Bronchial epithelial cell (primary cell): ENCODE measurements at regions not wholly inside any gene's neighbourhood (a gene's known extent, or its start where the extent isn't known, plus 50 kb on each side); places are given as distances from the start of the nearest gene placed in this dataset.

Source experiments
- DNase-seq: peaks from one replicate; pipeline ENCODE4 v3.0.0-alpha.2; 2010; ENCODE audit warnings: low read depth
- FAIRE-seq: peaks from 2 replicates; lab custom pipeline; 2011; peaks lifted over from hg19 to GRCh38; lab: Jason Lieb, UNC
- H3K27me3 ChIP-seq: 2 replicates; pipeline ENCODE4 v1.5.1; 2011; ENCODE audit warnings: low read length; ENCODE audit not compliant: control insufficient read depth, insufficient read depth
- H3K36me3 ChIP-seq: 2 replicates; pipeline ENCODE4 v1.5.1; 2011; ENCODE audit warnings: low read length; ENCODE audit not compliant: control insufficient read depth, insufficient read depth
- H3K4me3 ChIP-seq: 2 replicates; pipeline ENCODE4 v1.5.1; 2011; ENCODE audit warnings: mild to moderate bottlenecking, low read depth, low read length, control low read depth
- TF ChIP-seq, protein P1 (sequence below): IDR thresholded peaks from 2 replicates; pipeline ENCODE4 v1.5.1; 2011; ENCODE audit warnings: mild to moderate bottlenecking, moderate library complexity, low read length, control low read depth, inconsistent platforms; ENCODE audit not compliant: insufficient read depth, severe bottlenecking

DNA sequence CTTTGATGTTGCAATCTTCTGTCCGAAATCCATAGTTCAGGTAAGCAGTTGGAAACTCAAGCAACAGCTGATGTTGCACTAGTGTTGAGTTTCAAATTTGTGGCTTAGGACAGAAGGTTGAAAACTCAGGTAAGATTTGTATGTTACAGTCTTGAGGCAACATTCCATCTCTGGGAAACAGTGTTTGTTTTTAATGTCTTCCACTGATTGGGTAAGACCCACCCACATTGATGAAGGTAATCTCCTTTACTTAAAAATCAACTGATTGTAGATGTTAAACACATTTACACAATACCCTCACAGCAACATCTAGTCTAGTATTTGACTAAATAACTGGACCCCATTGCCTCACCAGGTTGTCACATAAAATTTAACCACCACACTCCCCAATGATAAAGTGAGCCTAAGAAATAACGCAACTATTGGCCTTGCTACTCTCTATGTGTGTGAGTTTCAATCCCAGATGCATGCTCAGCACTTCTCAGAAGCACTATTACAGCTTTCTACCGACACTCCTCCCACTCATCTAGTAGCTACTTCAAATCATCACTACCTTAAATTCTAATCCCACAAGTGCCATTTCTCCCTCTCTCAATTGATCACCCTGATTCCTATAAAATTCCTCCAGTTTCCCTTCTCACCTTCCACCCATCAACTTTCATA lies 164.0 kb downstream of the MBD2 start:
- FAIRE-seq, result no peak
- no peak overlapping the region for H3K4me3 ChIP-seq
- no peak for DNase-seq
- no peaks in the 10 kb centered on the region for H3K27me3 ChIP-seq
- TF ChIP-seq, protein P1, sequence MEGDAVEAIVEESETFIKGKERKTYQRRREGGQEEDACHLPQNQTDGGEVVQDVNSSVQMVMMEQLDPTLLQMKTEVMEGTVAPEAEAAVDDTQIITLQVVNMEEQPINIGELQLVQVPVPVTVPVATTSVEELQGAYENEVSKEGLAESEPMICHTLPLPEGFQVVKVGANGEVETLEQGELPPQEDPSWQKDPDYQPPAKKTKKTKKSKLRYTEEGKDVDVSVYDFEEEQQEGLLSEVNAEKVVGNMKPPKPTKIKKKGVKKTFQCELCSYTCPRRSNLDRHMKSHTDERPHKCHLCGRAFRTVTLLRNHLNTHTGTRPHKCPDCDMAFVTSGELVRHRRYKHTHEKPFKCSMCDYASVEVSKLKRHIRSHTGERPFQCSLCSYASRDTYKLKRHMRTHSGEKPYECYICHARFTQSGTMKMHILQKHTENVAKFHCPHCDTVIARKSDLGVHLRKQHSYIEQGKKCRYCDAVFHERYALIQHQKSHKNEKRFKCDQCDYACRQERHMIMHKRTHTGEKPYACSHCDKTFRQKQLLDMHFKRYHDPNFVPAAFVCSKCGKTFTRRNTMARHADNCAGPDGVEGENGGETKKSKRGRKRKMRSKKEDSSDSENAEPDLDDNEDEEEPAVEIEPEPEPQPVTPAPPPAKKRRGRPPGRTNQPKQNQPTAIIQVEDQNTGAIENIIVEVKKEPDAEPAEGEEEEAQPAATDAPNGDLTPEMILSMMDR, result no peak
- H3K36me3 ChIP-seq, result no peaks in the 10 kb centered on the region

GRCh38 chr18:54052732-54053429 lies 171.6 kb downstream of the MBD2 start:
- DNase-seq (peak; percentile 4), FAIRE-seq (peak; percentile 93)
- TF ChIP-seq, protein P1, result no peak
- no peak overlapping the region for H3K4me3 ChIP-seq
- no peaks in the 10 kb centered on the region for H3K27me3 ChIP-seq
- no peaks in the 10 kb centered on the region for H3K36me3 ChIP-seq

- no peak overlapping the region for H3K4me3 ChIP-seq
- TF ChIP-seq, protein P1, result no peak
- H3K27me3 ChIP-seq, result no peaks in the 10 kb centered on the region
- no peaks in the 10 kb centered on the region for H3K36me3 ChIP-seq
- FAIRE-seq (no peak), DNase-seq (no peak)
Measured at GRCh38 chr18:54052259-54052658, 172.2 kb downstream of the MBD2 start.

DNA sequence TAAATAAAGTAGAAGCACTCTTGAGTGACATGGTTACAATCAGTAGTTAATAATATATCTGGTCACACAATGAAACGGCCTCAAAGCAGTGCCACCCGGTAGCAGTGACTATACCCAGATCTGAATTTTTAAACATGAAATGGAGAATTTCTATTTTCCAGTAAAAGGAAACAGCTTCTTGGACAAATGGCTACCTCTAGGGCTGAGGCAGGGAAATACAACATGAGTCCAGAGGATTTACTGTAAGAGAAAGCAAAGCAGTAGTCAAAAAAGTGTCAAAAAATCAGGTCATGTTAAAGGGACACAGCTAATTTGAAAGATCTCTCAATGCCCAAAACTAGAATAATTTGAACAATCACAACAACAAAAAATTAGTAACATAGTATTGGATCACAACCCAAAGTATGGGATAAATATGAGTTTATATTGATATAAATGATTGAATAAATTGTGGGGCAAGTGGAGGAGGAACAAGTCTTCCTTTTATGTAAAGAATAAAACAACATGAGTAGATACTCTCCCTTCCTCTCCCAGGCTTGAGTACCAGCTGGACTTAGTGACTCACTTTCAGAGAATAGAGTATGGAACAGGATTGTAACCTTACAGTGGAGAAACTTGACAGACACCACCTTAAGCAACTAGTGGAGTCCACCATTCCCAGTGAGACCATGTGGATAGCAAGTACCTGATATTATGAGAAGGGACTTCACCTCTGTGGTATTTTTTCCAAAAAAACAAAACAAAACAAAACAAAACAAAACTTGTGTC lies 180.8 kb downstream of the MBD2 start:
- Histone ChIP-seq H3K27me3 (no peaks in the 10 kb centered on the region), H3K4me3 (no peak overlapping the region), H3K36me3 (no peaks in the 10 kb centered on the region)
- TF ChIP-seq, protein P1, result peak; percentile 5
- no peak for FAIRE-seq
- DNase-seq, result peak; percentile 61

DNA sequence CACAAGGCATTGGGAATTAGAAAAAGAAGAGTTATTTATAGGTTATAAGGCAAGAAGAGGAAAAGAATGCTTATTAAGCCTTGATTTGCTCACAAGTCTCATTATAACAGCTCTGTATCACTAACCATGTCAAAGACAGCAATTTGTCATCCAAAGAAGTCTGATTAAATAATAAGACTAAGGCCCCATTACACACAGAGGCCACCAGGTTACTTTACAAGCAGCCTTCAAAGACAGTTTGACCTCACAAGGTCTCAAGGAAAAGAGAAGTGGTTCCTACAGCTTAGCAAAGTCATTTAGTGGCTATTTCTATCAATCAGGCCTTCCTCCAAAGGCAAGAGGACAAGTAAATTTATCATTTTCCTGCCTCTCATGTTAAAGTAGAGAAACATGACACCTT lies 188.5 kb downstream of the MBD2 start:
- Histone ChIP-seq H3K27me3 (no peaks in the 10 kb centered on the region), H3K4me3 (no peak overlapping the region), H3K36me3 (no peaks in the 10 kb centered on the region)
- FAIRE-seq (no peak), DNase-seq (no peak)
- TF ChIP-seq, protein P1, result no peak
